ENCODE measurements at regions not wholly inside any gene's neighbourhood (a gene's known extent, or its start where the extent isn't known, plus 50 kb on each side); places are given as distances from the start of the nearest gene placed in this dataset.
"Not testable (repeated sequence)": the region's sequence is repeated elsewhere in the genome, so short reads cannot be mapped to it uniquely, and the experiment has no call there.

- H3K4me1 Mint-ChIP-seq: peaks cover 5% of the 10 kb centered on the region
- TF ChIP-seq CTCF (IDR thresholded peaks at IDR 0.05): no peak
- H3K4me3 Mint-ChIP-seq: no peak overlapping the region
- peaks cover 3% of the 10 kb centered on the region for H3K27me3 Mint-ChIP-seq (ENCODE audit: low read depth, poor library complexity)
- H3K36me3 Mint-ChIP-seq (ENCODE audit: low read depth): peaks cover 14% of the 10 kb centered on the region
- H3K9me3 Mint-ChIP-seq: peaks cover 19% of the 10 kb centered on the region
- no peak for DNase-seq
- H3K27ac Mint-ChIP-seq: no peak overlapping the region
Measured at GRCh38 chr7:116405810-116406209, 93.7 kb upstream of the CAV2 start.

- TF ChIP-seq CTCF (IDR thresholded peaks at IDR 0.05): no peak
Measured at GRCh38 chr7:116407165-116407564, 92.4 kb upstream of the CAV2 start.

GRCh38 chr7:116408166-116408565 lies 91.4 kb upstream of the CAV2 start:
- Mint-ChIP-seq H3K4me1 (peaks cover 5% of the 10 kb centered on the region), H3K36me3 (ENCODE audit: low read depth) (peaks cover 14% of the 10 kb centered on the region), H3K27me3 (ENCODE audit: low read depth, poor library complexity) (peaks cover 3% of the 10 kb centered on the region), H3K27ac (no peak overlapping the region), H3K9me3 (peaks cover 23% of the 10 kb centered on the region), H3K4me3 (no peak overlapping the region)
- no peak for TF ChIP-seq CTCF (IDR thresholded peaks at IDR 0.05)
- no peak for DNase-seq

More at GRCh38 chr7:116407165-116407564, 92.4 kb upstream of the CAV2 start:
- peaks cover 5% of the 10 kb centered on the region for H3K4me1 Mint-ChIP-seq
- no peak overlapping the region for H3K4me3 Mint-ChIP-seq
- H3K9me3 Mint-ChIP-seq: peaks cover 23% of the 10 kb centered on the region
- peaks cover 3% of the 10 kb centered on the region for H3K27me3 Mint-ChIP-seq (ENCODE audit: low read depth, poor library complexity)
- H3K36me3 Mint-ChIP-seq (ENCODE audit: low read depth): peaks cover 14% of the 10 kb centered on the region
- H3K27ac Mint-ChIP-seq: no peak overlapping the region
- DNase-seq: no peak

GRCh38 chr7:116408831-116409453 lies 90.6 kb upstream of the CAV2 start:
- not testable (repeated sequence) for H3K4me3 Mint-ChIP-seq; DNase-seq; H3K27ac Mint-ChIP-seq; H3K4me1 Mint-ChIP-seq; H3K27me3 Mint-ChIP-seq (ENCODE audit: low read depth, poor library complexity)
- Mint-ChIP-seq H3K36me3 (ENCODE audit: low read depth) (peaks cover 14% of the 10 kb centered on the region), H3K9me3 (peaks cover 23% of the 10 kb centered on the region)

- not testable (repeated sequence) for H3K4me3 Mint-ChIP-seq; H3K4me1 Mint-ChIP-seq; H3K27me3 Mint-ChIP-seq (ENCODE audit: low read depth, poor library complexity); H3K27ac Mint-ChIP-seq; DNase-seq
- H3K9me3 Mint-ChIP-seq: peaks cover 29% of the 10 kb centered on the region
- H3K36me3 Mint-ChIP-seq (ENCODE audit: low read depth): peaks cover 14% of the 10 kb centered on the region
Measured at GRCh38 chr7:116410694-116411093, 88.8 kb upstream of the CAV2 start.

GRCh38 chr7:116417593-116418345 lies 81.8 kb upstream of the CAV2 start:
- no peaks in the 10 kb centered on the region for H3K36me3 Mint-ChIP-seq (ENCODE audit: low read depth)
- no peak for TF ChIP-seq CTCF (IDR thresholded peaks at IDR 0.05)
- no peak overlapping the region for H3K27ac Mint-ChIP-seq
- peaks cover 14% of the 10 kb centered on the region for H3K4me1 Mint-ChIP-seq
- peaks cover 5% of the 10 kb centered on the region for H3K9me3 Mint-ChIP-seq
- H3K4me3 Mint-ChIP-seq: no peak overlapping the region
- peaks cover 5% of the 10 kb centered on the region for H3K27me3 Mint-ChIP-seq (ENCODE audit: low read depth, poor library complexity)
- no peak for DNase-seq

- Mint-ChIP-seq H3K36me3 (ENCODE audit: low read depth) (no peaks in the 10 kb centered on the region), H3K4me3 (no peak overlapping the region), H3K4me1 (peaks cover 14% of the 10 kb centered on the region), H3K9me3 (peaks cover 5% of the 10 kb centered on the region), H3K27me3 (ENCODE audit: low read depth, poor library complexity) (peaks cover 5% of the 10 kb centered on the region), H3K27ac (no peak overlapping the region)
- no peak for TF ChIP-seq CTCF (IDR thresholded peaks at IDR 0.05)
- DNase-seq: no peak
Measured at GRCh38 chr7:116418524-116418923, 81.0 kb upstream of the CAV2 start.

All from nephron progenitor cell (in vitro differentiated cells).